ENCODE measurements at regions not wholly inside any gene's neighbourhood (a gene's known extent, or its start where the extent isn't known, plus 50 kb on each side); places are given as distances from the start of the nearest gene placed in this dataset.

DNA sequence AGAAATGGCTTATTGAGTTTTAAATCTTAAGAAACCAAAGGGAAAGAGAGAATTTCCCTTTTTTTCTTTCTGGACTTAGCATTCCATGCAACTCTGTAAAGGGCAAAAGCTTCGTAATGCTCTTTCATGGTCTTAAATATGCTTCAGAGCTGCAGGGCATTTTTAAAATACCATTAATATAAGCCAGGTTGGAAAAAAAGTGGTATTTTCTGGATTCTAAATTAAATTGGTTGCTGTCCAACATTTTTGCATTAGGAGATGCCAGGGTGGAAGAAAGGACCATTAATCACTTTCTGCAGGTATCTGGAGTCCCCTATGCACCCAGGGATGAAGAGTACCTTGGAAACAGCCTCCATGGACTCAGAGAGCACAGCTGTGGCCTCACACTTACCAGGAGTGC, 215.1 kb upstream of the DAPK1 start:
- H3K27ac Mint-ChIP-seq = no peak overlapping the region
- H2BK12ac ChIP-seq (ENCODE audit: insufficient read length, low read depth, low read length) = no peak overlapping the region

More for the DNA sequence above, 215.1 kb upstream of the DAPK1 start:
- no peak overlapping the region for H2BK15ac ChIP-seq (ENCODE audit: low read depth, low read length)
- no peak overlapping the region for H2BK20ac ChIP-seq (ENCODE audit: low read depth, low read length, poor library complexity, severe bottlenecking)
- Mint-ChIP-seq H3K27me3 (ENCODE audit: low read depth) (no peaks in the 10 kb centered on the region; the same call in 1 of the 2 replicates), H3K4me3 (no peak overlapping the region), H3K4me1 (no peaks in the 10 kb centered on the region; a peak in 1 of 4 replicates), H3K36me3 (ENCODE audit: insufficient read depth in 1 of 3, low read depth in 3 of 3) (no peaks in the 10 kb centered on the region), H3K9me3 (no peaks in the 10 kb centered on the region)
- H3K14ac ChIP-seq (ENCODE audit: insufficient read depth, low read length) = no peak overlapping the region
- no peak overlapping the region for H3K4ac ChIP-seq (ENCODE audit: low read depth, low read length)
- no peaks in the 10 kb centered on the region for H3K27me3 ChIP-seq (ENCODE audit: insufficient read depth, low read length)
- no peak overlapping the region for H2AK5ac ChIP-seq (ENCODE audit: insufficient read length, low read length)
- TF ChIP-seq, protein P1, sequence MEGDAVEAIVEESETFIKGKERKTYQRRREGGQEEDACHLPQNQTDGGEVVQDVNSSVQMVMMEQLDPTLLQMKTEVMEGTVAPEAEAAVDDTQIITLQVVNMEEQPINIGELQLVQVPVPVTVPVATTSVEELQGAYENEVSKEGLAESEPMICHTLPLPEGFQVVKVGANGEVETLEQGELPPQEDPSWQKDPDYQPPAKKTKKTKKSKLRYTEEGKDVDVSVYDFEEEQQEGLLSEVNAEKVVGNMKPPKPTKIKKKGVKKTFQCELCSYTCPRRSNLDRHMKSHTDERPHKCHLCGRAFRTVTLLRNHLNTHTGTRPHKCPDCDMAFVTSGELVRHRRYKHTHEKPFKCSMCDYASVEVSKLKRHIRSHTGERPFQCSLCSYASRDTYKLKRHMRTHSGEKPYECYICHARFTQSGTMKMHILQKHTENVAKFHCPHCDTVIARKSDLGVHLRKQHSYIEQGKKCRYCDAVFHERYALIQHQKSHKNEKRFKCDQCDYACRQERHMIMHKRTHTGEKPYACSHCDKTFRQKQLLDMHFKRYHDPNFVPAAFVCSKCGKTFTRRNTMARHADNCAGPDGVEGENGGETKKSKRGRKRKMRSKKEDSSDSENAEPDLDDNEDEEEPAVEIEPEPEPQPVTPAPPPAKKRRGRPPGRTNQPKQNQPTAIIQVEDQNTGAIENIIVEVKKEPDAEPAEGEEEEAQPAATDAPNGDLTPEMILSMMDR (conservative IDR thresholded peaks at IDR 0.05) = no peak
- no peaks in the 10 kb centered on the region for H3K4me1 ChIP-seq (ENCODE audit: insufficient read depth, low read length)
- H3K79me1 ChIP-seq (ENCODE audit: insufficient read depth, low read depth, low read length, poor library complexity, severe bottlenecking) = no peaks in the 10 kb centered on the region
- no peaks in the 10 kb centered on the region for H3K9me3 ChIP-seq (ENCODE audit: control insufficient read depth, low read depth, low read length)
- no peaks in the 10 kb centered on the region for H3K79me2 ChIP-seq (ENCODE audit: insufficient read depth, low read length)
- no peak overlapping the region for H2AFZ ChIP-seq (ENCODE audit: low read length)
- no peak overlapping the region for H3K56ac ChIP-seq (ENCODE audit: insufficient read length, low read depth, low read length)
- no peak overlapping the region for H3K18ac ChIP-seq (ENCODE audit: insufficient read length, low read depth, low read length)
- no peak overlapping the region for H3K9ac ChIP-seq (ENCODE audit: extremely low read depth, insufficient read length, low read length)
- no peak for DNase-seq
- H3K23ac ChIP-seq (ENCODE audit: insufficient read length, low read depth, low read length) = no peak overlapping the region
- H2BK120ac ChIP-seq (ENCODE audit: low read depth, low read length, poor library complexity, severe bottlenecking) = no peak overlapping the region
- no peak overlapping the region for H4K5ac ChIP-seq (ENCODE audit: insufficient read length, low read depth, low read length)
- no peak overlapping the region for H4K8ac ChIP-seq (replicated peaks; ENCODE audit: insufficient read length, low read depth, low read length)
- H3T11ph ChIP-seq (ENCODE audit: low read length) = no peak overlapping the region
- WGBS (ENCODE audit: extremely low coverage, insufficient read length, low lambda C conversion rate) = no CpG with 5 or more reads among the region's 1 CpG
- H3K27ac ChIP-seq (ENCODE audit: insufficient read length, low read depth, low read length) = no peak overlapping the region
- H4K91ac ChIP-seq (ENCODE audit: insufficient read length, low read depth, low read length) = no peak overlapping the region
- H2BK5ac ChIP-seq (ENCODE audit: insufficient read length, low read length) = no peak overlapping the region
- H3K23me2 ChIP-seq (ENCODE audit: insufficient read length, low read depth, low read length, poor library complexity, severe bottlenecking) = no peaks in the 10 kb centered on the region
- H4K20me1 ChIP-seq (ENCODE audit: control insufficient read depth, insufficient read depth, insufficient read length) = no peaks in the 10 kb centered on the region
- H3K4me2 ChIP-seq (ENCODE audit: insufficient read depth, insufficient read length, low read length) = no peak overlapping the region
